WTC11 (cell line): ENCODE measurements at regions not wholly inside any gene's neighbourhood (a gene's known extent, or its start where the extent isn't known, plus 50 kb on each side); places are given as distances from the start of the nearest gene placed in this dataset.

Source experiments
- ATAC-seq: fragments of 200-7000 bp; cut with Tn5 transposase; 2 replicates; pipeline ENCODE4 v1.10.0; 2021; ENCODE audit warnings: mild to moderate bottlenecking, moderate library complexity
- CTCF ChIA-PET: fragments of 300-600 bp; sonication (Branson Sonifier 250); formaldehyde crosslinking; loops from one replicate; lab custom pipeline; 2021; ENCODE audit warnings: antibody characterized with exemption; lab: Charles Lee
- POLR2A ChIA-PET: fragments of 350-600 bp; sonication (Branson Sonifier 250); formaldehyde crosslinking; loops from one replicate; lab custom pipeline; 2021; ENCODE audit warnings: antibody characterized with exemption; lab: Charles Lee
- DNase-seq: peaks from one replicate; pipeline ENCODE4 v3.0.0; 2021; ENCODE audit warnings: low spot score
- H3K27ac Mint-ChIP-seq: 2 replicates; pipeline ENCODE4 v1.8.0; 2021; ENCODE audit warnings: mixed read lengths
- H3K27me3 Mint-ChIP-seq: 2 replicates; pipeline ENCODE4 v1.8.0; 2021; ENCODE audit warnings: low read depth, mild to moderate bottlenecking, moderate library complexity, mixed read lengths
- H3K36me3 Mint-ChIP-seq: 2 replicates; pipeline ENCODE4 v1.8.0; 2021; ENCODE audit warnings: mixed read lengths
- H3K4me1 Mint-ChIP-seq: 2 replicates; pipeline ENCODE4 v1.8.0; 2022; ENCODE audit warnings: mixed read lengths
- H3K4me3 Mint-ChIP-seq: 2 replicates; pipeline ENCODE4 v1.8.0; 2021; ENCODE audit warnings: mild to moderate bottlenecking, moderate library complexity, mixed read lengths
- H3K9me3 Mint-ChIP-seq: 2 replicates; pipeline ENCODE4 v1.8.0; 2021; ENCODE audit warnings: mixed read lengths
- EMX1 ChIP-seq: fragments of 250-450 bp; sonication (Bioruptor Pico); IDR thresholded peaks from 2 replicates; pipeline ENCODE4 v1.8.0; 2021; ENCODE audit warnings: mild to moderate bottlenecking
- ESRRA ChIP-seq: sonication (generic); formaldehyde crosslinking; IDR thresholded peaks from 2 replicates; pipeline ENCODE4 v1.8.1; 2022; ENCODE audit warnings: mild to moderate bottlenecking, missing genetic modification reagents, borderline replicate concordance
- FOXJ3 ChIP-seq: sonication (generic); formaldehyde crosslinking; IDR thresholded peaks from 2 replicates; pipeline ENCODE4 v1.9.0; 2021; ENCODE audit warnings: missing genetic modification reagents, mild to moderate bottlenecking, borderline replicate concordance
- GABPB1 ChIP-seq: sonication (generic); formaldehyde crosslinking; IDR thresholded peaks from 2 replicates; pipeline ENCODE4 v1.8.1; 2023; ENCODE audit warnings: mild to moderate bottlenecking, missing genetic modification reagents
- KAT7 ChIP-seq: sonication (generic); formaldehyde crosslinking; IDR thresholded peaks from 2 replicates; pipeline ENCODE4 v1.8.1; 2023; ENCODE audit warnings: missing genetic modification reagents, mild to moderate bottlenecking, borderline replicate concordance
- NR1H2 ChIP-seq: sonication (generic); formaldehyde crosslinking; IDR thresholded peaks from 2 replicates; pipeline ENCODE4 v1.9.0; 2021; ENCODE audit warnings: mild to moderate bottlenecking, moderate library complexity, missing genetic modification reagents
- NR3C1 ChIP-seq: sonication (generic); formaldehyde crosslinking; conservative IDR thresholded peaks from 2 replicates; pipeline ENCODE4 v1.8.1; 2023; ENCODE audit warnings: low read depth, mild to moderate bottlenecking, missing genetic modification reagents
- SP1 ChIP-seq: sonication (generic); formaldehyde crosslinking; conservative IDR thresholded peaks from 2 replicates; pipeline ENCODE4 v1.8.1; 2022; ENCODE audit warnings: missing genetic modification reagents
- ZNF416 ChIP-seq: fragments of 250-450 bp; sonication (Bioruptor Pico); IDR thresholded peaks from 2 replicates; pipeline ENCODE4 v1.9.0; 2021; ENCODE audit warnings: mild to moderate bottlenecking, inconsistent platforms
- TF ChIP-seq, protein P1 (sequence below): fragments of 200-600 bp; IDR thresholded peaks from 2 replicates; pipeline ENCODE4 v1.8.0; 2022; ENCODE audit warnings: antibody characterized with exemption
- TF ChIP-seq, protein P2 (sequence below): fragments of 250-450 bp; sonication (Bioruptor Pico); IDR thresholded peaks from 2 replicates; pipeline ENCODE4 v2.1.2; 2022; ENCODE audit warnings: mild to moderate bottlenecking, moderate library complexity
- TF ChIP-seq, protein P3 (sequence below): fragments of 250-450 bp; sonication (Bioruptor Pico); IDR thresholded peaks from 2 replicates; pipeline ENCODE4 v1.8.0; 2021; ENCODE audit warnings: mild to moderate bottlenecking
- TF ChIP-seq, protein P4 (sequence below): sonication (generic); formaldehyde crosslinking; IDR thresholded peaks from 2 replicates; pipeline ENCODE4 v1.8.1; 2023; ENCODE audit warnings: mild to moderate bottlenecking, missing genetic modification reagents, moderate library complexity
- TF ChIP-seq, protein P5 (sequence below): sonication (generic); formaldehyde crosslinking; IDR thresholded peaks from 2 replicates; pipeline ENCODE4 v1.8.1; 2023; ENCODE audit warnings: mild to moderate bottlenecking, moderate library complexity, missing genetic modification reagents
- TF ChIP-seq, protein P6 (sequence below): sonication (generic); formaldehyde crosslinking; IDR thresholded peaks from 2 replicates; pipeline ENCODE4 v1.8.0; 2022; ENCODE audit warnings: mild to moderate bottlenecking, missing genetic modification reagents

DNA sequence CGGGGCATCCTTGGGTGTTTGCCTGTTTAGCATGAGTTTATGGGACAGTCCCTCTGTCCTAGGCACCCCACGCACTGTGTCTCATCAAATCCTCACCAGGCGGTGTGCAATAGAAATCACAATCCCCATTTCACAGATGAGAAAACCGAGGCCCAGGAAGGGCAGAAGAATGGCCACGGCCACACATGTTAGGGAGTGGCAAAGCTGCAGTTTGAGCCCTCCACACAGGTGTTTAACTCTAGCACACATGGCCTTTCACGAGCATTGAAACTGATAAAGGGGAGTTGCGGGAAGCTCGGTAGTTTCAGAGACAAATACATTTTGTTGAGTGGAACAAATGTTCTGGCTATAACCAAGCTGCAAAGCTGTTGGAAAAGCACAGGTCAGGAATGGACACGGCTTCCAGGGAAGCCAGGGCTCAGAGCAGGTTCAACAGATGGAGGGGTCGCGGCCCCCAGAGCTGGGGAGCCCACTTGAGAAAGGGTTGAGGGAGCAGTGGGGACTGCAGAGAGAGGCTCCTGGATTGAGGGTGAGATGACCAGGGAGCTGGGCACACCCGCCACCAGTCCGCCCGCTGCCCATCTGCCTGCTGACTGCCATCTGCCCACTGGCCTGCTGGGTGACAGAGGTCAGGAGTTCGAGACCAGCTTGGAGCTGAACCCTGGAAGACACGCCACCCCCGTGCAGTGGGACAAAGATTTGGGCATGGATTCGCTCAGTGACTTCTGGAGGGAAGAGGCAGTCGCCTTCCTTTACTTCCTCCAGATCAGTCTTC, 154.7 kb downstream of the URI1 start:
- DNase-seq (no peak), ATAC-seq (no peak)
- H3K27ac Mint-ChIP-seq = no peak overlapping the region
- no peaks in the 10 kb centered on the region; the same call in 1 of the 2 replicates for H3K4me1 Mint-ChIP-seq
- H3K27me3 Mint-ChIP-seq = no peaks in the 10 kb centered on the region
- TF ChIP-seq, protein P1, sequence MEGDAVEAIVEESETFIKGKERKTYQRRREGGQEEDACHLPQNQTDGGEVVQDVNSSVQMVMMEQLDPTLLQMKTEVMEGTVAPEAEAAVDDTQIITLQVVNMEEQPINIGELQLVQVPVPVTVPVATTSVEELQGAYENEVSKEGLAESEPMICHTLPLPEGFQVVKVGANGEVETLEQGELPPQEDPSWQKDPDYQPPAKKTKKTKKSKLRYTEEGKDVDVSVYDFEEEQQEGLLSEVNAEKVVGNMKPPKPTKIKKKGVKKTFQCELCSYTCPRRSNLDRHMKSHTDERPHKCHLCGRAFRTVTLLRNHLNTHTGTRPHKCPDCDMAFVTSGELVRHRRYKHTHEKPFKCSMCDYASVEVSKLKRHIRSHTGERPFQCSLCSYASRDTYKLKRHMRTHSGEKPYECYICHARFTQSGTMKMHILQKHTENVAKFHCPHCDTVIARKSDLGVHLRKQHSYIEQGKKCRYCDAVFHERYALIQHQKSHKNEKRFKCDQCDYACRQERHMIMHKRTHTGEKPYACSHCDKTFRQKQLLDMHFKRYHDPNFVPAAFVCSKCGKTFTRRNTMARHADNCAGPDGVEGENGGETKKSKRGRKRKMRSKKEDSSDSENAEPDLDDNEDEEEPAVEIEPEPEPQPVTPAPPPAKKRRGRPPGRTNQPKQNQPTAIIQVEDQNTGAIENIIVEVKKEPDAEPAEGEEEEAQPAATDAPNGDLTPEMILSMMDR = no peak
- TF ChIP-seq NR1H2 (CRISPR knock-in tag) (no peak), FOXJ3 (CRISPR knock-in tag) (no peak), EMX1 (no peak), ESRRA (no peak), SP1 (CRISPR knock-in tag) (no peak), GABPB1 (no peak), KAT7 (CRISPR knock-in tag) (no peak), NR3C1 (no peak), ZNF416 (CRISPR knock-in tag) (no peak)
- TF ChIP-seq, protein P2, sequence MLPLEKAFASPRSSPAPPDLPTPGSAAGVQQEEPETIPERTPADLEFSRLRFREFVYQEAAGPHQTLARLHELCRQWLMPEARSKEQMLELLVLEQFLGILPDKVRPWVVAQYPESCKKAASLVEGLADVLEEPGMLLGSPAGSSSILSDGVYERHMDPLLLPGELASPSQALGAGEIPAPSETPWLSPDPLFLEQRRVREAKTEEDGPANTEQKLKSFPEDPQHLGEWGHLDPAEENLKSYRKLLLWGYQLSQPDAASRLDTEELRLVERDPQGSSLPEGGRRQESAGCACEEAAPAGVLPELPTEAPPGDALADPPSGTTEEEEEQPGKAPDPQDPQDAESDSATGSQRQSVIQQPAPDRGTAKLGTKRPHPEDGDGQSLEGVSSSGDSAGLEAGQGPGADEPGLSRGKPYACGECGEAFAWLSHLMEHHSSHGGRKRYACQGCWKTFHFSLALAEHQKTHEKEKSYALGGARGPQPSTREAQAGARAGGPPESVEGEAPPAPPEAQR (CRISPR knock-in tag) = no peak
- TF ChIP-seq, protein P3, sequence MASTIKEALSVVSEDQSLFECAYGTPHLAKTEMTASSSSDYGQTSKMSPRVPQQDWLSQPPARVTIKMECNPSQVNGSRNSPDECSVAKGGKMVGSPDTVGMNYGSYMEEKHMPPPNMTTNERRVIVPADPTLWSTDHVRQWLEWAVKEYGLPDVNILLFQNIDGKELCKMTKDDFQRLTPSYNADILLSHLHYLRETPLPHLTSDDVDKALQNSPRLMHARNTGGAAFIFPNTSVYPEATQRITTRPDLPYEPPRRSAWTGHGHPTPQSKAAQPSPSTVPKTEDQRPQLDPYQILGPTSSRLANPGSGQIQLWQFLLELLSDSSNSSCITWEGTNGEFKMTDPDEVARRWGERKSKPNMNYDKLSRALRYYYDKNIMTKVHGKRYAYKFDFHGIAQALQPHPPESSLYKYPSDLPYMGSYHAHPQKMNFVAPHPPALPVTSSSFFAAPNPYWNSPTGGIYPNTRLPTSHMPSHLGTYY = no peak
- TF ChIP-seq, protein P4, sequence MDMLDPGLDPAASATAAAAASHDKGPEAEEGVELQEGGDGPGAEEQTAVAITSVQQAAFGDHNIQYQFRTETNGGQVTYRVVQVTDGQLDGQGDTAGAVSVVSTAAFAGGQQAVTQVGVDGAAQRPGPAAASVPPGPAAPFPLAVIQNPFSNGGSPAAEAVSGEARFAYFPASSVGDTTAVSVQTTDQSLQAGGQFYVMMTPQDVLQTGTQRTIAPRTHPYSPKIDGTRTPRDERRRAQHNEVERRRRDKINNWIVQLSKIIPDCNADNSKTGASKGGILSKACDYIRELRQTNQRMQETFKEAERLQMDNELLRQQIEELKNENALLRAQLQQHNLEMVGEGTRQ (CRISPR knock-in tag) = no peak
- TF ChIP-seq, protein P5, sequence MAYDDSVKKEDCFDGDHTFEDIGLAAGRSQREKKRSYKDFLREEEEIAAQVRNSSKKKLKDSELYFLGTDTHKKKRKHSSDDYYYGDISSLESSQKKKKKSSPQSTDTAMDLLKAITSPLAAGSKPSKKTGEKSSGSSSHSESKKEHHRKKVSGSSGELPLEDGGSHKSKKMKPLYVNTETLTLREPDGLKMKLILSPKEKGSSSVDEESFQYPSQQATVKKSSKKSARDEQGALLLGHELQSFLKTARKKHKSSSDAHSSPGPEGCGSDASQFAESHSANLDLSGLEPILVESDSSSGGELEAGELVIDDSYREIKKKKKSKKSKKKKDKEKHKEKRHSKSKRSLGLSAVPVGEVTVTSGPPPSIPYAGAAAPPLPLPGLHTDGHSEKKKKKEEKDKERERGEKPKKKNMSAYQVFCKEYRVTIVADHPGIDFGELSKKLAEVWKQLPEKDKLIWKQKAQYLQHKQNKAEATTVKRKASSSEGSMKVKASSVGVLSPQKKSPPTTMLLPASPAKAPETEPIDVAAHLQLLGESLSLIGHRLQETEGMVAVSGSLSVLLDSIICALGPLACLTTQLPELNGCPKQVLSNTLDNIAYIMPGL (CRISPR knock-in tag) = no peak
- TF ChIP-seq, protein P6, sequence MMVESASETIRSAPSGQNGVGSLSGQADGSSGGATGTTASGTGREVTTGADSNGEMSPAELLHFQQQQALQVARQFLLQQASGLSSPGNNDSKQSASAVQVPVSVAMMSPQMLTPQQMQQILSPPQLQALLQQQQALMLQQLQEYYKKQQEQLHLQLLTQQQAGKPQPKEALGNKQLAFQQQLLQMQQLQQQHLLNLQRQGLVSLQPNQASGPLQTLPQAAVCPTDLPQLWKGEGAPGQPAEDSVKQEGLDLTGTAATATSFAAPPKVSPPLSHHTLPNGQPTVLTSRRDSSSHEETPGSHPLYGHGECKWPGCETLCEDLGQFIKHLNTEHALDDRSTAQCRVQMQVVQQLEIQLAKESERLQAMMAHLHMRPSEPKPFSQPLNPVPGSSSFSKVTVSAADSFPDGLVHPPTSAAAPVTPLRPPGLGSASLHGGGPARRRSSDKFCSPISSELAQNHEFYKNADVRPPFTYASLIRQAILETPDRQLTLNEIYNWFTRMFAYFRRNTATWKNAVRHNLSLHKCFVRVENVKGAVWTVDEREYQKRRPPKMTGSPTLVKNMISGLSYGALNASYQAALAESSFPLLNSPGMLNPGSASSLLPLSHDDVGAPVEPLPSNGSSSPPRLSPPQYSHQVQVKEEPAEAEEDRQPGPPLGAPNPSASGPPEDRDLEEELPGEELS (CRISPR knock-in tag) = no peak
- TF ChIP-seq, all 79 proteins: peak for 0
- Mint-ChIP-seq H3K36me3 (peaks cover 6% of the 10 kb centered on the region; the same call in 1 of the 2 replicates), H3K4me3 (no peak overlapping the region), H3K9me3 (peaks cover 19% of the 10 kb centered on the region)
- CTCF ChIA-PET = interaction anchor here (0.7 to 1.3 kb wide), 3 partner anchors 12 to 109 kb away, joined by 3 read pairs; no protein-coding TSS in a partner anchor
- POLR2A ChIA-PET = no interaction called here
